GDM1 (cell line): ENCODE measurements at regions not wholly inside any gene's neighbourhood (a gene's known extent, or its start where the extent isn't known, plus 50 kb on each side); places are given as distances from the start of the nearest gene placed in this dataset.

Source experiments
- DNase-seq: peaks from one replicate; lab custom pipeline; 2025; lab: John Stamatoyannopoulos, UW

GRCh38 chr6:15044146-15044882 lies 201.6 kb upstream of the JARID2 start:
- DNase-seq, result no peak

GRCh38 chr6:15044948-15045347 lies 200.9 kb upstream of the JARID2 start:
- DNase-seq, result no peak

- DNase-seq, result no peak
These were observed 199.1 kb upstream of the JARID2 start for GRCh38 chr6:15046751-15047150.

GRCh38 chr6:15048367-15048766 lies 197.5 kb upstream of the JARID2 start:
- no peak for DNase-seq

- DNase-seq, result no peak
These were observed 187.4 kb upstream of the JARID2 start for GRCh38 chr6:15058200-15059061.

GRCh38 chr6:15061180-15061641 lies 184.7 kb upstream of the JARID2 start:
- no peak for DNase-seq

- DNase-seq, result no peak
These were observed 183.9 kb upstream of the JARID2 start for GRCh38 chr6:15061908-15062515.

GRCh38 chr6:15062516-15063252 lies 183.2 kb upstream of the JARID2 start:
- DNase-seq, result no peak

- peak; percentile 55 for DNase-seq
These were observed 182.5 kb upstream of the JARID2 start for GRCh38 chr6:15063253-15063853.

GRCh38 chr6:15065261-15065989 lies 180.4 kb upstream of the JARID2 start:
- no peak for DNase-seq

GRCh38 chr6:15066089-15066758 lies 179.6 kb upstream of the JARID2 start:
- no peak for DNase-seq

GRCh38 chr6:15073344-15073789 lies 172.5 kb upstream of the JARID2 start:
- DNase-seq, result no peak

GRCh38 chr6:15073883-15074465 lies 171.9 kb upstream of the JARID2 start:
- no peak for DNase-seq

- no peak for DNase-seq
These were observed 171.1 kb upstream of the JARID2 start for GRCh38 chr6:15074806-15075205.

- DNase-seq, result no peak
These were observed 169.3 kb upstream of the JARID2 start for GRCh38 chr6:15076565-15076964.

- no peak for DNase-seq
These were observed 168.9 kb upstream of the JARID2 start for GRCh38 chr6:15077006-15077405.

GRCh38 chr6:15077961-15078360 lies 167.9 kb upstream of the JARID2 start:
- DNase-seq, result no peak

GRCh38 chr6:15079288-15079817 lies 166.5 kb upstream of the JARID2 start:
- DNase-seq, result no peak

GRCh38 chr6:15080895-15081294 lies 165.0 kb upstream of the JARID2 start:
- no peak for DNase-seq

GRCh38 chr6:15081447-15081846 lies 164.4 kb upstream of the JARID2 start:
- no peak for DNase-seq
